Liver (tissue), 8 donors: ENCODE measurements at regions not wholly inside any gene's neighbourhood (a gene's known extent, or its start where the extent isn't known, plus 50 kb on each side); places are given as distances from the start of the nearest gene placed in this dataset.

Source experiments
- DNase-seq: peaks from one replicate; pipeline ENCODE4 v3.0.0-alpha.2; 2017; ENCODE audit warnings: low spot score
- H3K27ac ChIP-seq, 2 donors: one replicate each; pipeline ENCODE4 v1.7.0; 2013; ENCODE audit warnings: inconsistent platforms in 2 of 2, low read length in 2 of 2, control low read depth in 1 of 2, low read depth in 1 of 2, mild to moderate bottlenecking in 1 of 2
- H3K27me3 ChIP-seq, 4 donors: one replicate each; pipeline versions ENCODE4 v1.6.1 to v1.7.0; 2013; ENCODE audit warnings: low read length in 3 of 4, inconsistent platforms in 1 of 4, mild to moderate bottlenecking in 1 of 4, moderate library complexity in 1 of 4; ENCODE audit not compliant: control insufficient read depth in 4 of 4, insufficient read depth in 4 of 4
- H3K36me3 ChIP-seq, 4 donors: one replicate each; pipeline versions ENCODE4 v1.6.1 to v1.7.0; 2013; ENCODE audit warnings: low read length in 3 of 4, mild to moderate bottlenecking in 3 of 4, low read depth in 1 of 4, moderate library complexity in 1 of 4; ENCODE audit not compliant: control insufficient read depth in 4 of 4, insufficient read depth in 3 of 4
- H3K4me1 ChIP-seq, 4 donors: one replicate each; pipeline versions ENCODE4 v1.6.1 to v1.7.0; 2013; ENCODE audit warnings: low read length in 3 of 4, mild to moderate bottlenecking in 3 of 4, moderate library complexity in 1 of 4; ENCODE audit not compliant: control insufficient read depth in 4 of 4, insufficient read depth in 4 of 4
- H3K4me3 ChIP-seq, 3 donors: one replicate each; pipeline versions ENCODE4 v1.6.1 to v1.7.0; 2013; ENCODE audit warnings: low read length in 3 of 3, control low read depth in 1 of 3, low read depth in 1 of 3, mild to moderate bottlenecking in 1 of 3
- H3K9ac ChIP-seq, 2 donors: one replicate each; pipeline ENCODE4 v1.7.0; 2013; ENCODE audit warnings: low read length in 2 of 2, mild to moderate bottlenecking in 2 of 2, moderate library complexity in 2 of 2, control low read depth in 1 of 2, low read depth in 1 of 2
- H3K9me3 ChIP-seq, 4 donors: one replicate each; pipeline versions ENCODE4 v1.6.1 to v1.7.0; 2013; ENCODE audit warnings: low read length in 3 of 4; ENCODE audit not compliant: control insufficient read depth in 4 of 4
- ATF3 ChIP-seq: IDR thresholded peaks from 2 replicates; pipeline ENCODE4 v1.6.1; 2016; ENCODE audit warnings: antibody characterized with exemption
- CTCF ChIP-seq: fragments of 150-350 bp; IDR thresholded peaks from 2 replicates; pipeline ENCODE4 v1.5.1; 2017; ENCODE audit warnings: improper control_type of control experiment, low read depth, low read length; ENCODE audit not compliant: missing input control
- EGR1 ChIP-seq, 2 donors: IDR thresholded peaks; 2 replicates each; pipeline ENCODE4 v1.6.1; 2016 to 2018; ENCODE audit warnings: antibody characterized with exemption in 2 of 2, low read depth in 2 of 2
- FOXA2 ChIP-seq: IDR thresholded peaks from 2 replicates; pipeline ENCODE4 v1.6.1; 2016; ENCODE audit warnings: antibody characterized with exemption
- GABPA ChIP-seq, 2 donors: IDR thresholded peaks in 1 of 2; conservative IDR thresholded peaks in 1 of 2; 2 replicates each; pipeline ENCODE4 v1.6.1; 2016; ENCODE audit warnings: antibody characterized with exemption in 2 of 2, mild to moderate bottlenecking in 1 of 2, moderate library complexity in 1 of 2
- HNF4A ChIP-seq, 2 donors: conservative IDR thresholded peaks; 2 replicates each; pipeline ENCODE4 v1.6.1; 2016; ENCODE audit warnings: antibody characterized with exemption in 2 of 2, mild to moderate bottlenecking in 2 of 2
- HNF4G ChIP-seq: IDR thresholded peaks from 2 replicates; pipeline ENCODE4 v1.6.1; 2016; ENCODE audit warnings: antibody characterized with exemption
- JUND ChIP-seq, 2 donors: IDR thresholded peaks; 2 replicates each; pipeline ENCODE4 v1.6.1; 2016; ENCODE audit warnings: antibody characterized with exemption in 2 of 2
- NR2F2 ChIP-seq: IDR thresholded peaks from 2 replicates; pipeline ENCODE4 v1.6.1; 2016; ENCODE audit warnings: antibody characterized with exemption
- RAD21 ChIP-seq, 2 donors: IDR thresholded peaks; 2 replicates each; pipeline ENCODE4 v1.6.1; 2016; ENCODE audit warnings: antibody characterized with exemption in 2 of 2, mild to moderate bottlenecking in 2 of 2
- REST ChIP-seq: IDR thresholded peaks from 2 replicates; pipeline ENCODE4 v1.6.1; 2016; ENCODE audit warnings: antibody characterized with exemption, mild to moderate bottlenecking
- RXRA ChIP-seq, 2 donors: IDR thresholded peaks; 2 replicates each; pipeline ENCODE4 v1.6.1; 2017 to 2018; ENCODE audit warnings: antibody characterized with exemption in 2 of 2, mild to moderate bottlenecking in 1 of 2
- SP1 ChIP-seq: IDR thresholded peaks from 2 replicates; pipeline ENCODE4 v1.6.1; 2018; ENCODE audit warnings: antibody characterized with exemption, mild to moderate bottlenecking
- YY1 ChIP-seq: IDR thresholded peaks from 2 replicates; pipeline ENCODE4 v1.6.1; 2016; ENCODE audit warnings: antibody characterized with exemption, mild to moderate bottlenecking
- ZBTB33 ChIP-seq: IDR thresholded peaks from 2 replicates; pipeline ENCODE4 v1.6.1; 2016; ENCODE audit warnings: antibody characterized with exemption
- WGBS: extraction: QIAGEN DNeasy Blood & Tissue Kit; methylation state at CpG from one replicate; pipeline ENCODE4 v1.1.7; 2013; 5-methylcytosine and 5-hydroxymethylcytosine counted together
- donor health status: healthy.
- donor health status: healthy.
- donor health status: healthy.
- donor health status: healthy.
- donor health status: healthy.

- DNase-seq, result no peak
- no peaks in the 10 kb centered on the region for H3K27me3 ChIP-seq
- no peaks in the 10 kb centered on the region for H3K36me3 ChIP-seq
- 89% methylated on average over 6 of the region's 6 CpGs for WGBS
- H3K4me1 ChIP-seq, result no peaks in the 10 kb centered on the region
- TF ChIP-seq ATF3 (no peak), FOXA2 (no peak), REST (no peak), SP1 (no peak), HNF4G (no peak), NR2F2 (no peak)
- H3K27ac ChIP-seq, result no peak overlapping the region
- H3K4me3 ChIP-seq, result no peak overlapping the region
- H3K9ac ChIP-seq, result no peak overlapping the region
- no peaks in the 10 kb centered on the region for H3K9me3 ChIP-seq
These were observed 61.3 kb upstream of the MEDAG start for GRCh38 chr13:30844548-30845296.

- no peaks in the 10 kb centered on the region for H3K36me3 ChIP-seq
- no peak for DNase-seq
- no peak overlapping the region for H3K4me3 ChIP-seq
- no peak overlapping the region for H3K9ac ChIP-seq
- 50% methylated on average over 11 of the region's 11 CpGs for whole genome bisulfite sequencing
- H3K9me3 ChIP-seq, result no peaks in the 10 kb centered on the region
- TF ChIP-seq SP1 (no peak), FOXA2 (no peak), YY1 (no peak), HNF4A (conservative IDR thresholded peaks at IDR 0.05) (no peak), RXRA (IDR thresholded peaks at IDR 0.05) (no peak), JUND (IDR thresholded peaks at IDR 0.05) (no peak), REST (no peak), EGR1 (IDR thresholded peaks at IDR 0.05; ENCODE audit: low read depth in 2 of 2) (no peak), CTCF (no peak), ZBTB33 (no peak), GABPA (IDR thresholded peaks at IDR 0.05 in 1 of 2, conservative IDR thresholded peaks at IDR 0.05 in 1 of 2) (no peak), RAD21 (IDR thresholded peaks at IDR 0.05) (no peak), HNF4G (no peak), ATF3 (no peak), NR2F2 (no peak)
- H3K4me1 ChIP-seq, result no peaks in the 10 kb centered on the region
- no peaks in the 10 kb centered on the region for H3K27me3 ChIP-seq
- H3K27ac ChIP-seq, result no peak overlapping the region
These were observed 60.5 kb upstream of the MEDAG start for GRCh38 chr13:30845297-30846214.
